Endodermal cell (in vitro differentiated cells): ENCODE measurements at regions not wholly inside any gene's neighbourhood (a gene's known extent, or its start where the extent isn't known, plus 50 kb on each side); places are given as distances from the start of the nearest gene placed in this dataset.

Source experiments
- DNase-seq: peaks from one replicate; pipeline ENCODE4 v3.0.0-alpha.2; 2017
- H3K27ac ChIP-seq: 2 replicates; pipeline ENCODE4 v1.5.1; 2013; ENCODE audit warnings: mild to moderate bottlenecking, low read depth, low read length, moderate library complexity
- H3K27me3 ChIP-seq: 2 replicates; pipeline ENCODE4 v1.6.1; 2013; ENCODE audit warnings: mild to moderate bottlenecking, low read length, moderate library complexity; ENCODE audit not compliant: insufficient read depth, control insufficient read depth, poor library complexity, severe bottlenecking
- H3K36me3 ChIP-seq: 2 replicates; pipeline ENCODE4 v1.7.0; 2013; ENCODE audit warnings: mild to moderate bottlenecking, low read length, moderate library complexity; ENCODE audit not compliant: control insufficient read depth, insufficient read depth
- H3K4me1 ChIP-seq: one replicate; pipeline ENCODE4 v1.7.0; 2013; ENCODE audit warnings: low read length; ENCODE audit not compliant: control insufficient read depth, insufficient read depth
- H3K4me3 ChIP-seq: 2 replicates; pipeline ENCODE4 v1.5.1; 2013; ENCODE audit warnings: mild to moderate bottlenecking, low read length, moderate library complexity
- H3K9ac ChIP-seq: 2 replicates; pipeline ENCODE4 v1.6.1; 2013; ENCODE audit warnings: mild to moderate bottlenecking, low read length, moderate library complexity; ENCODE audit not compliant: poor library complexity, severe bottlenecking; ENCODE audit errors: extremely low read depth
- H3K9me3 ChIP-seq: 2 replicates; pipeline ENCODE4 v1.6.1; 2013; ENCODE audit warnings: mild to moderate bottlenecking, low read length, moderate library complexity; ENCODE audit not compliant: control insufficient read depth
- H3K27ac Mint-ChIP-seq: 2 replicates; pipeline ENCODE4 v1.8.0; 2020; ENCODE audit warnings: mixed read lengths
- H3K27me3 Mint-ChIP-seq: 2 replicates; pipeline ENCODE4 v1.8.0; 2021; ENCODE audit warnings: mild to moderate bottlenecking, mixed read lengths; ENCODE audit not compliant: insufficient read depth
- H3K36me3 Mint-ChIP-seq: 2 replicates; pipeline ENCODE4 v1.8.0; 2020; ENCODE audit warnings: low read depth, mixed read lengths
- H3K4me1 Mint-ChIP-seq: 2 replicates; pipeline ENCODE4 v1.8.0; 2020; ENCODE audit warnings: mixed read lengths
- H3K4me3 Mint-ChIP-seq: 2 replicates; pipeline ENCODE4 v1.8.0; 2020; ENCODE audit warnings: mild to moderate bottlenecking, moderate library complexity, mixed read lengths
- H3K9me3 Mint-ChIP-seq: 2 replicates; pipeline ENCODE4 v1.8.0; 2020; ENCODE audit warnings: mild to moderate bottlenecking, mixed read lengths
- WGBS, 2 experiments: methylation state at CpG; one replicate each; pipeline versions ENCODE4 v1.1.5 to v1.1.7; 2013; ENCODE audit warnings: missing lambda C conversion rate in 2 of 2, mixed read lengths in 1 of 2; ENCODE audit not compliant: insufficient coverage in 1 of 2, insufficient read length in 1 of 2; 5-methylcytosine and 5-hydroxymethylcytosine counted together
- TF ChIP-seq, protein P1 (sequence below): fragments of 200-600 bp; sonication (generic); conservative IDR thresholded peaks from 2 replicates; pipeline ENCODE4 v1.5.0; 2021; ENCODE audit warnings: antibody characterized with exemption, mild to moderate bottlenecking

DNA sequence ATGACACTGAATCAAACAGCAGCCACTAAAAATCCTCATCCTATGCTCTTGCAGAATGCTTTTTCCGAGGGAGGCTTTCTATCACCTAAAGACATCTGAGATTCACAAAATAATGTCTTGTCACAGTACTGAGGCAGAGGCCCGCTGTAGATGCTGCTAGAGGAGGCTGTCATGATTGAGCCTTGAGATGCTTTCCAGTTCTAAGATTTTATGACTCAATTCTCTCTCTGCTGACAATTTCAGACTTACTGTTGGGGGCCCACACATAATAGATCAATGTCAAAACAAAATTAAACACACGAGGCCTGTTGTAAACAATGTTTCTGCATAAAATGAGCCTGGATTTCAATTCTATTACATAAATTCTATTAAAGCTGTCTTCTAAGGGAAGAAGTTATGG is 132.7 kb upstream of the ARL4C start:
- TF ChIP-seq, protein P1, sequence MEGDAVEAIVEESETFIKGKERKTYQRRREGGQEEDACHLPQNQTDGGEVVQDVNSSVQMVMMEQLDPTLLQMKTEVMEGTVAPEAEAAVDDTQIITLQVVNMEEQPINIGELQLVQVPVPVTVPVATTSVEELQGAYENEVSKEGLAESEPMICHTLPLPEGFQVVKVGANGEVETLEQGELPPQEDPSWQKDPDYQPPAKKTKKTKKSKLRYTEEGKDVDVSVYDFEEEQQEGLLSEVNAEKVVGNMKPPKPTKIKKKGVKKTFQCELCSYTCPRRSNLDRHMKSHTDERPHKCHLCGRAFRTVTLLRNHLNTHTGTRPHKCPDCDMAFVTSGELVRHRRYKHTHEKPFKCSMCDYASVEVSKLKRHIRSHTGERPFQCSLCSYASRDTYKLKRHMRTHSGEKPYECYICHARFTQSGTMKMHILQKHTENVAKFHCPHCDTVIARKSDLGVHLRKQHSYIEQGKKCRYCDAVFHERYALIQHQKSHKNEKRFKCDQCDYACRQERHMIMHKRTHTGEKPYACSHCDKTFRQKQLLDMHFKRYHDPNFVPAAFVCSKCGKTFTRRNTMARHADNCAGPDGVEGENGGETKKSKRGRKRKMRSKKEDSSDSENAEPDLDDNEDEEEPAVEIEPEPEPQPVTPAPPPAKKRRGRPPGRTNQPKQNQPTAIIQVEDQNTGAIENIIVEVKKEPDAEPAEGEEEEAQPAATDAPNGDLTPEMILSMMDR, result no peak
- Histone ChIP-seq H3K9ac (no peak overlapping the region), H3K27ac (no peak overlapping the region), H3K27me3 (no peaks in the 10 kb centered on the region), H3K36me3 (no peaks in the 10 kb centered on the region), H3K4me1 (peaks cover 11% of the 10 kb centered on the region), H3K4me3 (no peak overlapping the region), H3K9me3 (no peaks in the 10 kb centered on the region)
- no peak overlapping the region for H3K27ac Mint-ChIP-seq
- H3K27me3 Mint-ChIP-seq, result no peaks in the 10 kb centered on the region
- peaks cover 5% of the 10 kb centered on the region for H3K9me3 Mint-ChIP-seq
- DNase-seq, result no peak
- no peaks in the 10 kb centered on the region for H3K36me3 Mint-ChIP-seq
- WGBS, 2 experiments, result 73 to 93% methylated on average over 2 to 3 of the region's 3 CpGs
- H3K4me1 Mint-ChIP-seq, result peaks cover 26% of the 10 kb centered on the region
- no peak overlapping the region for H3K4me3 Mint-ChIP-seq

DNA sequence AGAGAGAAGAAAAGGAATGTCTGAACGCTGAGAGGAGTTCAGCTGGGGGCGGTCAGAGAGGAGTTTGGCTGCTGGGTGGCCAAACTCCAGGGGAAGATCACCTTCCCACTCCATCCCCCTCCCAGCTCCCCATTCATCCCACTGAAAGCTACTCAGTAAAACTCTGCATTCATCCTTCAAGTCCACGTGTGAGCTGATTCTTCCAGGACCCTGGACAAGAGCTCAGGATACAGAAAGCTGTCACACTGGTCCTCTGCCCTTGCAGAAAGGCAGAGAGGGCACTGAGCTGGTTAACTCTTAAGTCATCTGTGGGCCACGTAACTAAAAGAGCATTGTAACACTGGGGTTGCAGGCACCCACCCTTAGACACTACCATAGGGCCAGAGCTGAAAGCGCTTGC is 132.1 kb upstream of the ARL4C start:
- Histone ChIP-seq H3K9ac (no peak overlapping the region), H3K4me3 (no peak overlapping the region), H3K27ac (no peak overlapping the region), H3K27me3 (no peaks in the 10 kb centered on the region), H3K9me3 (no peaks in the 10 kb centered on the region), H3K36me3 (no peaks in the 10 kb centered on the region), H3K4me1 (peaks cover 11% of the 10 kb centered on the region)
- WGBS, 2 experiments, result 71 to 81% methylated on average over 2 to 5 of the region's 5 CpGs
- TF ChIP-seq, protein P1, result no peak
- no peaks in the 10 kb centered on the region for H3K36me3 Mint-ChIP-seq
- H3K4me3 Mint-ChIP-seq, result no peak overlapping the region
- H3K4me1 Mint-ChIP-seq, result peaks cover 27% of the 10 kb centered on the region
- no peak for DNase-seq
- peaks cover 5% of the 10 kb centered on the region for H3K9me3 Mint-ChIP-seq
- H3K27ac Mint-ChIP-seq, result no peak overlapping the region
- H3K27me3 Mint-ChIP-seq, result no peaks in the 10 kb centered on the region

- Histone ChIP-seq H3K4me1 (peaks cover 16% of the 10 kb centered on the region), H3K36me3 (no peaks in the 10 kb centered on the region), H3K9me3 (no peaks in the 10 kb centered on the region), H3K27ac (no peak overlapping the region), H3K9ac (no peak overlapping the region), H3K27me3 (no peaks in the 10 kb centered on the region), H3K4me3 (no peak overlapping the region)
- no peak for DNase-seq
- no peak overlapping the region for H3K4me3 Mint-ChIP-seq
- peaks cover 5% of the 10 kb centered on the region for H3K9me3 Mint-ChIP-seq
- WGBS, 2 experiments, result 92 to 100% methylated on average over 1 to 2 of the region's 2 CpGs
- H3K36me3 Mint-ChIP-seq, result no peaks in the 10 kb centered on the region
- H3K4me1 Mint-ChIP-seq, result peaks cover 34% of the 10 kb centered on the region
- TF ChIP-seq, protein P1, result no peak
- H3K27ac Mint-ChIP-seq, result no peak overlapping the region
- H3K27me3 Mint-ChIP-seq, result no peaks in the 10 kb centered on the region
Observed at GRCh38 chr2:234627308-234627707, 130.4 kb upstream of the ARL4C start.
